ENCODE measurements at regions not wholly inside any gene's neighbourhood (a gene's known extent, or its start where the extent isn't known, plus 50 kb on each side); places are given as distances from the start of the nearest gene placed in this dataset.

DNA sequence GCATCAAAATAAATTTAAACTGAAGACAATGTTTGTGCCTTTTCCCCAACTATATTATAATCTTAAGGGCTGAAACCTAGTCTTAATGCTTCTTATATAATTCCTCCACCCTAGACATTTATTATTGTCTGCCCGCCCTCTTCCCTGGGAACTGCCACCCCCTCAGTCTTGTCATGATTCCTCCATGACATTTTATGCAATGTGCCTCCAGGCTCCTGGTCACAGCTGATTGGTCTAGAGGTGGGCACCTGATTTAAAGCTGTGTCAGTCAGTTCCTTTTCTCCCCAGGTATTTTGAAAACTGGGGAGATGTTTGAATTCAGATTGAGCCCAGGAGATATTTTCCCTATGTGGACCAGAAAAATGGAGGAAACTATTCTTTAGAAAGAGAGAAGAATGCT is 401.4 kb downstream of the PCNX1 start:
- H3K27me3 Mint-ChIP-seq (ENCODE audit: low read depth): peaks cover 7% of the 10 kb centered on the region
- CTCF ChIA-PET: interaction anchor here (0.7 kb wide), 1 partner anchor 95 kb away, joined by 4 read pairs; no protein-coding TSS in a partner anchor
- DNase-seq: no peak
- intact Hi-C loops (cut with micrococcal nuclease): no loop called here
- peaks cover 14% of the 10 kb centered on the region for H3K9me3 Mint-ChIP-seq
- H3K4me1 Mint-ChIP-seq (ENCODE audit: low read depth): no peaks in the 10 kb centered on the region
- H3K4me3 Mint-ChIP-seq: no peak overlapping the region
- H3K36me3 Mint-ChIP-seq (ENCODE audit: low read depth): peaks cover 5% of the 10 kb centered on the region
- H3K27ac Mint-ChIP-seq: no peak overlapping the region

DNA sequence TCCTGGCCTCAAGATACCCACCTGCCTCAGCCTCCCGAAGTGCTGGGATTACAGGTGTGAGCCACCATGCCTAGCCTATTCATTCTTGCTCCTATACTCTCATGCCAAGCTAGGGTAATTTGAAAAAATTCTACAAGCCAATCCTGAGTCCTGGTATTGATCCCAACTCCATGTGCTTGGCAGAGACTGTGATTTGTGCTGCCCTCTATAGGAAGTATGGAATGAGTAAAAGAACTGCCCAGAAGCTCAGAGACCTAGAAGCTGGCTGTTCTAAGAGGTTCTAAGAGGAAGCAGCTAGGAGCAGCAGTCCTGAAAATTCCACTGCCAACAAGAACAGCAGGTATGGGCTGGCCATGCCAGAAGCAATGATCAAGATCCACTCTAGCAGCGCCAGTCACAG is 402.5 kb downstream of the PCNX1 start:
- peaks cover 12% of the 10 kb centered on the region for H3K9me3 Mint-ChIP-seq
- intact Hi-C loops (cut with micrococcal nuclease): no loop called here
- H3K4me1 Mint-ChIP-seq (ENCODE audit: low read depth): no peaks in the 10 kb centered on the region
- H3K27ac Mint-ChIP-seq: no peak overlapping the region
- H3K36me3 Mint-ChIP-seq (ENCODE audit: low read depth): peaks cover 2% of the 10 kb centered on the region
- peaks cover 7% of the 10 kb centered on the region for H3K27me3 Mint-ChIP-seq (ENCODE audit: low read depth)
- no peak for DNase-seq
- no peak overlapping the region for H3K4me3 Mint-ChIP-seq
- CTCF ChIA-PET: interaction anchor here (1.4 kb wide), 1 partner anchor 10 kb away, joined by 3 read pairs; no protein-coding TSS in a partner anchor

- CTCF ChIA-PET: interaction anchor here (1.0 kb wide), 1 partner anchor 441 kb away, joined by 3 read pairs; no protein-coding TSS in a partner anchor
- peaks cover 7% of the 10 kb centered on the region for H3K27me3 Mint-ChIP-seq (ENCODE audit: low read depth)
- H3K9me3 Mint-ChIP-seq: peaks cover under 1% of the 10 kb centered on the region
- no peak overlapping the region for H3K27ac Mint-ChIP-seq
- no peaks in the 10 kb centered on the region for H3K36me3 Mint-ChIP-seq (ENCODE audit: low read depth)
- intact Hi-C loops (cut with micrococcal nuclease): no loop called here
- H3K4me3 Mint-ChIP-seq: no peak overlapping the region
- H3K4me1 Mint-ChIP-seq (ENCODE audit: low read depth): no peaks in the 10 kb centered on the region
- DNase-seq: no peak
Observed at GRCh38 chr14:71311061-71311460, 403.8 kb downstream of the PCNX1 start.

DNA sequence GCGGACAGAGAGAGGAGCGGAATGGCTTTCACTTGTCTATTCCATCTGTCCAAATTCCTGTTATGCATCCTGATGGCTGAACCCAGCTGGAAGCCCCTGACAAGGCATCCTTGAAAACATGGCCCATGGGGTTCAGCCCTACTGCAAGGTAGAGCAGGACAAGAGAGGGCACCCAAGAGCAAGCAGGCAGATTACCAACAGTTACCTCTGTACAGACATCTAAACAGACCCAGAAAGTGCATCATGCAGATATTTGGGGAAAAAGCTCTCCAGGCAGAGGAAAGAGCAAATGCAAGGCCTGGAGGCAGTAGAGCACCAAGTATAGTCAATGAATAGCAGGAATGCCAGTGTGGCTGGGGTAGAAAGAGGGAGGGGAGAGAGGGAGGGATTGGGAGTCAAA is 407.5 kb downstream of the PCNX1 start:
- Mint-ChIP-seq H3K27me3 (ENCODE audit: low read depth) (peaks cover 5% of the 10 kb centered on the region), H3K4me1 (ENCODE audit: low read depth) (peaks cover 4% of the 10 kb centered on the region), H3K36me3 (ENCODE audit: low read depth) (no peaks in the 10 kb centered on the region), H3K4me3 (no peak overlapping the region), H3K27ac (no peak overlapping the region), H3K9me3 (no peaks in the 10 kb centered on the region)
- CTCF ChIA-PET: no interaction called here
- intact Hi-C loops (cut with micrococcal nuclease): no loop called here
- DNase-seq: no peak

DNA sequence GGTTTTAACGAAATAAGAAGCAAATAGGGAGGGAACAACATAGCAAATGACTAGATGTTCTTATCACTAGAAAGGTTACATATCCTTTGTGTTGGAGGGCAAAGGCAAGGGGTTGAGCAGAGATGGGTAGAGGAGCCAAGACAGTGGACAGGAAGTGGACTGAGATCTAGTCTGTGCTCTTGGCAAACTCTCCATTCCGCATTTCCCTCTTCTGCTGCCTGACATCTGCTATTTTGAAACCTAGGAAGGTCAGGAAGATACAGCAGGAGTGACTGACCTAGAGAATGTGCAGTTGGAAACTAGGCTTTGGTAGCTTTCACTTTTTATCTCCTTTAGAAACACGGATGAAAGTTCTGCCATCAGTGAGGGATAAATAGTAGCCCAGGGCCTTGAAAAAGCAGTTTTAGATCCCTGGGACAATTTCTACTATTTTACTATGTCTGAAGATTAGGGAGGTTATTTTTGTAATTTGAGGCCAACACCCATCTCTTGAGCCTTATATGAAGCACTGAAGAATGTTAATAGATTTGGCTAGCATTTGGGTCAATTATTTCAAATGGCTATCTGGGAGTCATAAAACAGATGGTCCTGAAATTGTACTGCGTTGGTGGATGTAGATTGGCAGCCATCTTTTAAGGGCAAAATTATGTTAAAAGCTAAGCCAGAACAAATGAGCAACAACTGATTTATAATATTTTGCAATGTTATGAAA is 410.3 kb downstream of the PCNX1 start:
- no peaks in the 10 kb centered on the region for H3K27me3 Mint-ChIP-seq (ENCODE audit: low read depth)
- H3K27ac Mint-ChIP-seq: no peak overlapping the region
- no peaks in the 10 kb centered on the region for H3K9me3 Mint-ChIP-seq
- intact Hi-C loops (cut with micrococcal nuclease): no loop called here
- no peak for DNase-seq
- H3K36me3 Mint-ChIP-seq (ENCODE audit: low read depth): no peaks in the 10 kb centered on the region
- peaks cover 15% of the 10 kb centered on the region for H3K4me1 Mint-ChIP-seq (ENCODE audit: low read depth)
- CTCF ChIA-PET: no interaction called here
- no peak overlapping the region for H3K4me3 Mint-ChIP-seq

- CTCF ChIA-PET: interaction anchor here (1.0 kb wide), 1 partner anchor 14 kb away, joined by 3 read pairs; no protein-coding TSS in a partner anchor
- Mint-ChIP-seq H3K4me3 (no peak overlapping the region), H3K27ac (no peak overlapping the region), H3K4me1 (ENCODE audit: low read depth) (peaks cover 20% of the 10 kb centered on the region), H3K27me3 (ENCODE audit: low read depth) (no peaks in the 10 kb centered on the region), H3K36me3 (ENCODE audit: low read depth) (no peaks in the 10 kb centered on the region), H3K9me3 (no peaks in the 10 kb centered on the region)
- DNase-seq: no peak
- intact Hi-C loops (cut with micrococcal nuclease): no loop called here
Observed at GRCh38 chr14:71318097-71318459, 410.8 kb downstream of the PCNX1 start.

GRCh38 chr14:71319666-71320065 is 412.4 kb downstream of the PCNX1 start:
- intact Hi-C loops (cut with micrococcal nuclease): loop anchor here (1.0 to 10.0 kb wide), 14 partner anchors 14 to 665 kb away; partner anchors contain the start of gene PCNX1
- Mint-ChIP-seq H3K4me3 (peak overlapping the region; percentile 83), H3K27me3 (ENCODE audit: low read depth) (no peaks in the 10 kb centered on the region), H3K9me3 (no peaks in the 10 kb centered on the region), H3K36me3 (ENCODE audit: low read depth) (no peaks in the 10 kb centered on the region), H3K4me1 (ENCODE audit: low read depth) (peaks cover 33% of the 10 kb centered on the region), H3K27ac (peak overlapping the region; percentile 71)
- CTCF ChIA-PET: interaction anchor here (1.0 kb wide), 1 partner anchor 10 kb away, joined by 3 read pairs; no protein-coding TSS in a partner anchor
- peak; percentile 7 for DNase-seq

DNA sequence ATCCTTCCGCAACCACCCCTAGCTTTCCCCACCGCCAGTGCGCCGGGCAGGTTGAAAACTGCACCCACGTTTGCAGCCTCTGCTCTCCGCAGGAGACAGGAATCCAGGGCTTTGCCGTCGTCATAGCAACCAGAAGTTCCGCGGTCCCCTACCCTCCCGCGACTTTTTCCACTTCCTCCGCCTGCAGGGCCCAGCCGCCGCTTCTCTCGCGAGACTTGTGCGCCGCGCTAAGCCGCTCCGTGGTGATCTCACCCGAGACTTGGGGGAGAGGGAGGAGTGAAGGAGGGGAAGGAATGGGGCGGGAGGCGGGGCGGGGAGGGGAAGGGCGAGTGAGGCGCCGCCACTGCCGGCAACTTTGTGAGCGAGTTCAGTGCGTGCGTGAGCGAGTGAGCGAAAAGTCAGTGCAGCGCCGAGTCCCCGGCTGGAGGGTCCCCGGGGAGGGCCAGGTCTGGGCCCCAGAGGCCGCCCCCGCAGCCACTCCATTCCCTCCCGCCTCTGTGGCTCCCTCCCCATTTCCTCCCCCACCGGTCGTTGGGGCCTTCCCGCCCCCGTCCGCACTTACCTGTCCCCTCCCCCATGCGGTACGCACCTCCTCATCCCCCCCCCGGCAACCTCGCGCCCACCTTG is 413.0 kb downstream of the PCNX1 start, which contains the start of gene SIPA1L1:
TSS of gene SIPA1L1 (plus strand) at position 370 of the 627 bp plus-strand sequence.
- peak within 1 kb of the TSS; percentile 71 for H3K27ac Mint-ChIP-seq
- H3K4me3 Mint-ChIP-seq: peak within 1 kb of the TSS; percentile 83
- intact Hi-C loops (cut with micrococcal nuclease): loop anchor here (1.0 to 10.0 kb wide), 14 partner anchors 13 to 665 kb away; partner anchors contain the start of gene PCNX1
- no peaks in the 10 kb centered on the region for H3K9me3 Mint-ChIP-seq
- peak; percentile 99 for DNase-seq
- H3K27me3 Mint-ChIP-seq (ENCODE audit: low read depth): no peaks in the 10 kb centered on the region
- peaks cover 39% of the 10 kb centered on the region for H3K4me1 Mint-ChIP-seq (ENCODE audit: low read depth)
- CTCF ChIA-PET: interaction anchor here (1.0 kb wide), 1 partner anchor 10 kb away, joined by 3 read pairs; no protein-coding TSS in a partner anchor
- no peaks in the 10 kb centered on the region for H3K36me3 Mint-ChIP-seq (ENCODE audit: low read depth)

- Mint-ChIP-seq H3K27ac (peak overlapping the region; percentile 71), H3K4me1 (ENCODE audit: low read depth) (peaks cover 46% of the 10 kb centered on the region), H3K36me3 (ENCODE audit: low read depth) (no peaks in the 10 kb centered on the region), H3K9me3 (no peaks in the 10 kb centered on the region), H3K4me3 (peak overlapping the region; percentile 83), H3K27me3 (ENCODE audit: low read depth) (no peaks in the 10 kb centered on the region)
- CTCF ChIA-PET: interaction anchor here (0.9 to 1.8 kb wide), 5 partner anchors 78 to 234 kb away, joined by 3 to 7 read pairs (median 3); no protein-coding TSS in a partner anchor
- intact Hi-C loops (cut with micrococcal nuclease): loop anchor here (1.0 to 10.0 kb wide), 14 partner anchors 12 to 666 kb away; partner anchors contain the start of gene PCNX1
- peak; percentile 54 for DNase-seq
Observed at GRCh38 chr14:71320734-71321573, 413.7 kb downstream of the PCNX1 start.

GRCh38 chr14:71321574-71322315 is 414.5 kb downstream of the PCNX1 start:
- Mint-ChIP-seq H3K36me3 (ENCODE audit: low read depth) (no peaks in the 10 kb centered on the region), H3K27ac (peak overlapping the region; percentile 64), H3K4me3 (peak overlapping the region; percentile 83), H3K9me3 (no peaks in the 10 kb centered on the region), H3K27me3 (ENCODE audit: low read depth) (no peaks in the 10 kb centered on the region), H3K4me1 (ENCODE audit: low read depth) (peaks cover 51% of the 10 kb centered on the region)
- intact Hi-C loops (cut with micrococcal nuclease): loop anchor here (1.0 to 10.0 kb wide), 12 partner anchors 31 to 667 kb away; partner anchors contain the start of gene PCNX1
- no peak for DNase-seq
- CTCF ChIA-PET: interaction anchor here (0.9 to 1.8 kb wide), 5 partner anchors 78 to 233 kb away, joined by 3 to 7 read pairs (median 3); no protein-coding TSS in a partner anchor

DNA sequence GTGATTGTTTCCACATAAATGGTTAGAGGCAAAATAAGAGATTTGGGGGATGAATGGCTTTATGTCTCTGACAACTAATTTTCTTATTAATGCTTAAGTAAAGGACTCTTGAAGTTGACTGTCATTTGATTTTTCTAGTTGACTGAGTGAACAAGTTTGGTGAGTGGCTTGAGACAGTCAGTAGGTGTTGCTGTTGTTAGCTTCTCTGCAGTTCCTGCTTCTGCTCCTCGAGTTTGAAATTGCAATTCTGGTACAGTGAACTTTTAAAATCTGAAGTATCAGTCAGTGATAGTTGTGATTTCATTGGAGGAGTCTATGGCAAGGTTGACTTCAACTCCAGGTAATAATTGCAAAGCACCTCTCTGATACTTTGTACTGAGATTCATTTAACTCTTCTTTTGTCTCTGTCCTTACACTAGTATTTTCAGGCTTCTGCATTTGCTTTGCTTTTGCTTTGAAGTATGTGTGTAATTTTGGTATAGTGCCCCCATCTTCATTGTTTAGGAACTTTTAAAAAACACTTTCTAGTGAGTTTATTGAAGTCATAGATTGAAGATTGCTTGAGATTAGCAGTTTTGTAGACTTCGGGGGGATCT is 415.5 kb downstream of the PCNX1 start:
- Mint-ChIP-seq H3K4me3 (no peak overlapping the region), H3K27ac (no peak overlapping the region), H3K4me1 (ENCODE audit: low read depth) (peaks cover 57% of the 10 kb centered on the region), H3K27me3 (ENCODE audit: low read depth) (no peaks in the 10 kb centered on the region), H3K9me3 (no peaks in the 10 kb centered on the region), H3K36me3 (ENCODE audit: low read depth) (no peaks in the 10 kb centered on the region)
- peak; percentile 8 for DNase-seq
- intact Hi-C loops (cut with micrococcal nuclease): loop anchor here (1.0 to 10.0 kb wide), 8 partner anchors 150 to 668 kb away; partner anchors contain the start of gene PCNX1
- CTCF ChIA-PET: interaction anchor here (0.6 to 2.1 kb wide), 2 partner anchors 81 to 520 kb away, joined by 3 to 6 read pairs; no protein-coding TSS in a partner anchor
